ENCODE measurements at regions not wholly inside any gene's neighbourhood (a gene's known extent, or its start where the extent isn't known, plus 50 kb on each side); places are given as distances from the start of the nearest gene placed in this dataset.

DNA sequence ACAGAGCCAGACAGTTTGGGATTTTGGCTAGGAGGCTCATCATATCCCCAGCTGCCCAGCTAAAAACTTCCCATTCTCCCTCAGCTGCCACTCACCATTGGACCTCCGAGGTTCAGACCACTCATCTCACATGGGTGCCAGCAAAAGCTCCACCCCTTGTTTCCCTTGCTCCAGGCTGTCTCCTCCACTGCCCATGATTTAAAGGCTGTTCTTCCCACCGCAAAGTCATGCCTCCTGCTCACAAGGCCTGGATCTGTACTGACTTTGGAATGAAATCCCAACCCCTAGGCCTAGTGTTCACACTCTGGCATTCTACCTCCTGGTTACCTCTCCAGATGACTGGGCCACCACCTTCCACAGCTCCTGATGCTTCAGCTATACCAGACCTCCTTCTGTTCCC, 142.2 kb upstream of the EOLA2 start:
- H3K27me3 ChIP-seq (ENCODE audit: control insufficient read depth, insufficient read depth, low read length), result no peaks in the 10 kb centered on the region
- no peak for ATAC-seq
- ChIA-PET POLR2A (no interaction called here), CTCF (no interaction called here)
- TF ChIP-seq, protein P1, sequence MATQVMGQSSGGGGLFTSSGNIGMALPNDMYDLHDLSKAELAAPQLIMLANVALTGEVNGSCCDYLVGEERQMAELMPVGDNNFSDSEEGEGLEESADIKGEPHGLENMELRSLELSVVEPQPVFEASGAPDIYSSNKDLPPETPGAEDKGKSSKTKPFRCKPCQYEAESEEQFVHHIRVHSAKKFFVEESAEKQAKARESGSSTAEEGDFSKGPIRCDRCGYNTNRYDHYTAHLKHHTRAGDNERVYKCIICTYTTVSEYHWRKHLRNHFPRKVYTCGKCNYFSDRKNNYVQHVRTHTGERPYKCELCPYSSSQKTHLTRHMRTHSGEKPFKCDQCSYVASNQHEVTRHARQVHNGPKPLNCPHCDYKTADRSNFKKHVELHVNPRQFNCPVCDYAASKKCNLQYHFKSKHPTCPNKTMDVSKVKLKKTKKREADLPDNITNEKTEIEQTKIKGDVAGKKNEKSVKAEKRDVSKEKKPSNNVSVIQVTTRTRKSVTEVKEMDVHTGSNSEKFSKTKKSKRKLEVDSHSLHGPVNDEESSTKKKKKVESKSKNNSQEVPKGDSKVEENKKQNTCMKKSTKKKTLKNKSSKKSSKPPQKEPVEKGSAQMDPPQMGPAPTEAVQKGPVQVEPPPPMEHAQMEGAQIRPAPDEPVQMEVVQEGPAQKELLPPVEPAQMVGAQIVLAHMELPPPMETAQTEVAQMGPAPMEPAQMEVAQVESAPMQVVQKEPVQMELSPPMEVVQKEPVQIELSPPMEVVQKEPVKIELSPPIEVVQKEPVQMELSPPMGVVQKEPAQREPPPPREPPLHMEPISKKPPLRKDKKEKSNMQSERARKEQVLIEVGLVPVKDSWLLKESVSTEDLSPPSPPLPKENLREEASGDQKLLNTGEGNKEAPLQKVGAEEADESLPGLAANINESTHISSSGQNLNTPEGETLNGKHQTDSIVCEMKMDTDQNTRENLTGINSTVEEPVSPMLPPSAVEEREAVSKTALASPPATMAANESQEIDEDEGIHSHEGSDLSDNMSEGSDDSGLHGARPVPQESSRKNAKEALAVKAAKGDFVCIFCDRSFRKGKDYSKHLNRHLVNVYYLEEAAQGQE (IDR thresholded peaks at IDR 0.05; ENCODE audit: insufficient read depth in 1 of 2, low read depth in 2 of 2, low read length in 1 of 2), result no peak
- TF ChIP-seq TCF7L2 (IDR thresholded peaks at IDR 0.05; ENCODE audit: low read depth, low read length) (no peak), SIN3A (IDR thresholded peaks at IDR 0.05; ENCODE audit: borderline replicate concordance, insufficient read depth, low read depth, low read length) (no peak), POLR2AphosphoS5 (IDR thresholded peaks at IDR 0.05; ENCODE audit: low read depth, low read length) (no peak)
- TF ChIP-seq, protein P2, sequence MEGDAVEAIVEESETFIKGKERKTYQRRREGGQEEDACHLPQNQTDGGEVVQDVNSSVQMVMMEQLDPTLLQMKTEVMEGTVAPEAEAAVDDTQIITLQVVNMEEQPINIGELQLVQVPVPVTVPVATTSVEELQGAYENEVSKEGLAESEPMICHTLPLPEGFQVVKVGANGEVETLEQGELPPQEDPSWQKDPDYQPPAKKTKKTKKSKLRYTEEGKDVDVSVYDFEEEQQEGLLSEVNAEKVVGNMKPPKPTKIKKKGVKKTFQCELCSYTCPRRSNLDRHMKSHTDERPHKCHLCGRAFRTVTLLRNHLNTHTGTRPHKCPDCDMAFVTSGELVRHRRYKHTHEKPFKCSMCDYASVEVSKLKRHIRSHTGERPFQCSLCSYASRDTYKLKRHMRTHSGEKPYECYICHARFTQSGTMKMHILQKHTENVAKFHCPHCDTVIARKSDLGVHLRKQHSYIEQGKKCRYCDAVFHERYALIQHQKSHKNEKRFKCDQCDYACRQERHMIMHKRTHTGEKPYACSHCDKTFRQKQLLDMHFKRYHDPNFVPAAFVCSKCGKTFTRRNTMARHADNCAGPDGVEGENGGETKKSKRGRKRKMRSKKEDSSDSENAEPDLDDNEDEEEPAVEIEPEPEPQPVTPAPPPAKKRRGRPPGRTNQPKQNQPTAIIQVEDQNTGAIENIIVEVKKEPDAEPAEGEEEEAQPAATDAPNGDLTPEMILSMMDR (IDR thresholded peaks at IDR 0.05), result no peak
- DNase-seq (ENCODE audit: low read depth, low spot score), result no peak
- no peaks in the 10 kb centered on the region for H3K36me3 ChIP-seq (ENCODE audit: control insufficient read depth, insufficient read depth, low read length)
- no peaks in the 10 kb centered on the region for H3K9me3 ChIP-seq (ENCODE audit: control insufficient read depth, insufficient read depth, low read depth, low read length)
- H3K4me3 ChIP-seq (ENCODE audit: low read depth in 2 of 2, low read length in 2 of 2), result no peak overlapping the region
- in situ Hi-C loops (cut with HindIII; ENCODE audit: low pct_unique_long_range_greater_than_20kb, low sequenced_read_pairs), result no loop called here
- BruUV-seq (replicated peaks), result no TSS peak
- intact Hi-C loops (cut with micrococcal nuclease; ENCODE audit: unreplicated experiment), result no loop called here
- no peak overlapping the region for H3K27ac ChIP-seq (ENCODE audit: low read length)
- H3K4me1 ChIP-seq (ENCODE audit: control insufficient read depth, insufficient read depth, low read length), result 0 out of 2 replicates have a peak, but pooled peaks cover 3% of the 10 kb centered on the region

- Histone ChIP-seq H3K27me3 (ENCODE audit: control insufficient read depth, insufficient read depth, low read length) (no peaks in the 10 kb centered on the region), H3K27ac (ENCODE audit: low read length) (no peak overlapping the region), H3K4me1 (ENCODE audit: control insufficient read depth, insufficient read depth, low read length) (0 out of 2 replicates have a peak, but pooled peaks cover 3% of the 10 kb centered on the region), H3K9me3 (ENCODE audit: control insufficient read depth, insufficient read depth, low read depth, low read length) (no peaks in the 10 kb centered on the region), H3K4me3 (ENCODE audit: low read depth in 2 of 2, low read length in 2 of 2) (no peak overlapping the region), H3K36me3 (ENCODE audit: control insufficient read depth, insufficient read depth, low read length) (no peaks in the 10 kb centered on the region)
- ChIA-PET POLR2A (no interaction called here), CTCF (no interaction called here)
- BruUV-seq (replicated peaks), result no TSS peak
- no peak for ATAC-seq
- no peak for DNase-seq (ENCODE audit: low read depth, low spot score)
- intact Hi-C loops (cut with micrococcal nuclease; ENCODE audit: unreplicated experiment) (no loop called here), in situ Hi-C loops (cut with HindIII; ENCODE audit: low pct_unique_long_range_greater_than_20kb, low sequenced_read_pairs) (no loop called here)
- TF ChIP-seq, protein P1 (IDR thresholded peaks at IDR 0.05; ENCODE audit: insufficient read depth in 1 of 2, low read depth in 2 of 2, low read length in 1 of 2), result no peak
- TF ChIP-seq SIN3A (IDR thresholded peaks at IDR 0.05; ENCODE audit: borderline replicate concordance, insufficient read depth, low read depth, low read length) (no peak), POLR2AphosphoS5 (IDR thresholded peaks at IDR 0.05; ENCODE audit: low read depth, low read length) (no peak), TCF7L2 (IDR thresholded peaks at IDR 0.05; ENCODE audit: low read depth, low read length) (no peak)
- TF ChIP-seq, protein P2 (IDR thresholded peaks at IDR 0.05), result no peak
Observed at GRCh38 chrX:150081076-150081475, 142.8 kb upstream of the EOLA2 start.

All from Panc1 (cell line).